Keratinocyte (primary cell): ENCODE measurements at regions not wholly inside any gene's neighbourhood (a gene's known extent, or its start where the extent isn't known, plus 50 kb on each side); places are given as distances from the start of the nearest gene placed in this dataset.

Experiments
- DNase-seq: peaks from one replicate; pipeline ENCODE4 v3.0.0-alpha.2; 2011; ENCODE audit warnings: low read depth, missing footprints, low spot score
- FAIRE-seq: peaks from 2 replicates; lab custom pipeline; 2011; peaks lifted over from hg19 to GRCh38; lab: Jason Lieb, UNC
- H2AFZ ChIP-seq: 2 replicates; pipeline ENCODE4 v1.6.0; 2012; ENCODE audit warnings: low read length, control low read depth, inconsistent platforms; ENCODE audit not compliant: control insufficient read depth
- H3K27ac ChIP-seq: 2 replicates; pipeline ENCODE4 v1.5.1; 2011; ENCODE audit warnings: low read length; ENCODE audit not compliant: control insufficient read depth, insufficient read depth
- H3K27me3 ChIP-seq: 3 replicates; pipeline ENCODE4 v1.6.0; 2011; ENCODE audit warnings: low read length; ENCODE audit not compliant: control insufficient read depth, insufficient read depth; ENCODE audit errors: extremely low read depth
- H3K36me3 ChIP-seq, 2 experiments: 2 replicates in 1 of 2; 3 replicates in 1 of 2; pipeline ENCODE4 v1.5.1; 2011; ENCODE audit warnings: low read length in 2 of 2, mild to moderate bottlenecking in 1 of 2; ENCODE audit not compliant: control insufficient read depth in 2 of 2, insufficient read depth in 2 of 2; ENCODE audit errors: extremely low read depth in 1 of 2
- H3K4me1 ChIP-seq: 3 replicates; pipeline ENCODE4 v1.5.1; 2011; ENCODE audit warnings: low read length; ENCODE audit not compliant: control insufficient read depth, insufficient read depth; ENCODE audit errors: extremely low read depth
- H3K4me2 ChIP-seq: 3 replicates; pipeline ENCODE4 v1.6.0; 2011; ENCODE audit warnings: low read depth, low read length; ENCODE audit not compliant: control insufficient read depth, insufficient read depth; ENCODE audit errors: extremely low read depth
- H3K4me3 ChIP-seq, 3 experiments: fragments of 200-600 bp in 1 of 3; sonication (generic) in 1 of 3; 2 replicates in 2 of 3; 3 replicates in 1 of 3; pipeline ENCODE4 v1.5.1; 2011 to 2016; ENCODE audit warnings: low read length in 3 of 3, mild to moderate bottlenecking in 3 of 3, control low read depth in 2 of 3, inconsistent platforms in 1 of 3, low read depth in 1 of 3, mixed read lengths in 1 of 3, mixed run types in 1 of 3, moderate library complexity in 1 of 3; ENCODE audit not compliant: control insufficient read depth in 2 of 3, insufficient read depth in 2 of 3; ENCODE audit errors: extremely low read depth in 1 of 3
- H3K79me2 ChIP-seq: 2 replicates; pipeline ENCODE4 v1.6.0; 2012; ENCODE audit warnings: low read length; ENCODE audit not compliant: control insufficient read depth, insufficient read depth
- H3K9ac ChIP-seq: 3 replicates; pipeline ENCODE4 v1.6.0; 2011; ENCODE audit warnings: low read length; ENCODE audit not compliant: control insufficient read depth, insufficient read depth; ENCODE audit errors: extremely low read depth
- H3K9me1 ChIP-seq: 3 replicates; pipeline ENCODE4 v1.6.0; 2011; ENCODE audit warnings: low read length; ENCODE audit not compliant: control insufficient read depth, insufficient read depth; ENCODE audit errors: extremely low read depth
- H3K9me3 ChIP-seq: 2 replicates; pipeline ENCODE4 v1.5.1; 2012; ENCODE audit warnings: low read depth, low read length; ENCODE audit not compliant: control insufficient read depth
- H4K20me1 ChIP-seq: 3 replicates; pipeline ENCODE4 v1.6.0; 2011; ENCODE audit warnings: low read length; ENCODE audit not compliant: control insufficient read depth, insufficient read depth; ENCODE audit errors: extremely low read depth
- EZH2 ChIP-seq: IDR thresholded peaks from one replicate; pipeline ENCODE4 v1.6.1; 2012; ENCODE audit warnings: inconsistent platforms, mild to moderate bottlenecking, low read length, moderate library complexity
- dilution Hi-C: fragments of 300-500 bp; cut with MboI; formaldehyde crosslinking; loops from one replicate; pipeline ENCODE4 v1.7.0; 2020; ENCODE audit warnings: low sequenced_read_pairs; ENCODE audit not compliant: extremely low pct_ligation_motif_present
- TF ChIP-seq, protein P1 (sequence below), 3 experiments: IDR thresholded peaks in 1 of 3; conservative IDR thresholded peaks in 1 of 3; optimal IDR thresholded peaks in 1 of 3; 2 replicates in 2 of 3; 3 replicates in 1 of 3; pipeline versions ENCODE3 to v1.5.1; 2011; ENCODE audit warnings: low read length in 3 of 3, mild to moderate bottlenecking in 3 of 3, moderate library complexity in 2 of 3, control low read depth in 1 of 3, inconsistent platforms in 1 of 3; ENCODE audit not compliant: insufficient read depth in 2 of 3; ENCODE audit errors: extremely low read depth in 1 of 3

DNA sequence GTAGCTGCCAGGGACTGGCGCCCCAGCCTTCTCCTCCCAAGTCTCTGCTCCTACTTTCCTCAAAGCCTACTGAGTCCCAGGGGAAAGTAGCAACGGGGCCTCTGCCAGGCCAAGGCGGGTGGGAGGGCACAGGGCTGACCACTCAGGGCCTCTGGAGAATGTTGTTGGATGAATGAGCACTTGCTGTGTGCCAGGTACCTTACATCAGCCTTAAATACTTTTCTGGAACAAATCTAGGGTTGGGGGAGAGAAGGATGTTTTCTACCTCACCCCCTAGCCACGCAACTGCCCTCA lies 119.3 kb upstream of the ZBTB40 start:
- H3K27ac ChIP-seq = no peak overlapping the region
- H2AFZ ChIP-seq = no peak overlapping the region
- H3K9me3 ChIP-seq = no peaks in the 10 kb centered on the region
- TF ChIP-seq, protein P1, sequence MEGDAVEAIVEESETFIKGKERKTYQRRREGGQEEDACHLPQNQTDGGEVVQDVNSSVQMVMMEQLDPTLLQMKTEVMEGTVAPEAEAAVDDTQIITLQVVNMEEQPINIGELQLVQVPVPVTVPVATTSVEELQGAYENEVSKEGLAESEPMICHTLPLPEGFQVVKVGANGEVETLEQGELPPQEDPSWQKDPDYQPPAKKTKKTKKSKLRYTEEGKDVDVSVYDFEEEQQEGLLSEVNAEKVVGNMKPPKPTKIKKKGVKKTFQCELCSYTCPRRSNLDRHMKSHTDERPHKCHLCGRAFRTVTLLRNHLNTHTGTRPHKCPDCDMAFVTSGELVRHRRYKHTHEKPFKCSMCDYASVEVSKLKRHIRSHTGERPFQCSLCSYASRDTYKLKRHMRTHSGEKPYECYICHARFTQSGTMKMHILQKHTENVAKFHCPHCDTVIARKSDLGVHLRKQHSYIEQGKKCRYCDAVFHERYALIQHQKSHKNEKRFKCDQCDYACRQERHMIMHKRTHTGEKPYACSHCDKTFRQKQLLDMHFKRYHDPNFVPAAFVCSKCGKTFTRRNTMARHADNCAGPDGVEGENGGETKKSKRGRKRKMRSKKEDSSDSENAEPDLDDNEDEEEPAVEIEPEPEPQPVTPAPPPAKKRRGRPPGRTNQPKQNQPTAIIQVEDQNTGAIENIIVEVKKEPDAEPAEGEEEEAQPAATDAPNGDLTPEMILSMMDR (optimal IDR thresholded peaks at IDR 0.05 in 1 of 3, IDR thresholded peaks at IDR 0.05 in 1 of 3, conservative IDR thresholded peaks at IDR 0.05 in 1 of 3; ENCODE audit: extremely low read depth in 1 of 3, insufficient read depth in 2 of 3, low read length in 3 of 3) = no peak
- H3K4me2 ChIP-seq = no peak overlapping the region
- DNase-seq = no peak
- H3K79me2 ChIP-seq = no peaks in the 10 kb centered on the region
- no peaks in the 10 kb centered on the region for H3K4me1 ChIP-seq
- H4K20me1 ChIP-seq = no peaks in the 10 kb centered on the region
- dilution Hi-C loops = no loop called here
- H3K27me3 ChIP-seq = peaks cover 3% of the 10 kb centered on the region
- no peaks in the 10 kb centered on the region for H3K9me1 ChIP-seq
- no peak overlapping the region for H3K4me3 ChIP-seq
- H3K36me3 ChIP-seq = no peaks in the 10 kb centered on the region
- H3K9ac ChIP-seq = no peak overlapping the region
- no peak for FAIRE-seq

DNA sequence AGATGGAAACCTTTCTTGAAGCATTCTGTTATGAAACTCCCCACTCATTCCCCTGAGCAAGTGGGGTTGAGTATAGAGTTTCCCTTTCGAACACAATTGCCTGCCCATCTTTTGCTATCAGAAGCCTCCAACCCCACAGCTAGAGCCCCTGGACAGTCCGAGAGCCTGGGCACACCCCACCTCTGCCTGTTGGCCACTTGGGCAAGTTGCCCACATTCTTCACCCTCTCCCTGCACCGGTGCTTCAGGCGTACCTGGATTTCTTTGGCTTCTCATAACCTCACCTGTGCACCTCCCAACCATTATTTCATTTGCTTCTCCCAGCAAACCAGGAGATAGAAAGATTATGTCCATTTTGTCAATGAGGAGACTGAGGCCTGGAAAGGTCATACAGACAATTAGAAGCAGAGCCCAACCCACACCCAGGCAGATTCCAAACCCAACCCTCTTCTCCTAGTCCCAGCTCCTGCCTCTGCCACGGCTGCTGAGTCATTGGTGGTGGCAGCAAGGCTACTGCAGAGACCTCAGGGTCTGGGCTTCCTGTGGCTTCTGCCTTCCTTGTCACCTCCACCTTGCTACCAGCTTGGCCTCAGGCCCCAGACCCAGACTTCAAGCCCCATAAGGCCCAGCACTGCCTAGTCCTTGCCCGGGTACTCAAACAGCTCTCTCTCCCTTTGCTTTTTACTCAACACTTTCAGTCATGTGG lies 118.7 kb upstream of the ZBTB40 start:
- no peaks in the 10 kb centered on the region for H4K20me1 ChIP-seq
- H2AFZ ChIP-seq = no peak overlapping the region
- H3K79me2 ChIP-seq = no peaks in the 10 kb centered on the region
- H3K27me3 ChIP-seq = peaks cover 3% of the 10 kb centered on the region
- H3K9ac ChIP-seq = no peak overlapping the region
- no peak for TF ChIP-seq EZH2
- TF ChIP-seq, protein P1 (optimal IDR thresholded peaks at IDR 0.05 in 1 of 3, IDR thresholded peaks at IDR 0.05 in 1 of 3, conservative IDR thresholded peaks at IDR 0.05 in 1 of 3; ENCODE audit: extremely low read depth in 1 of 3, insufficient read depth in 2 of 3, low read length in 3 of 3) = no peak
- H3K4me3 ChIP-seq = no peak overlapping the region
- no peak overlapping the region for H3K27ac ChIP-seq
- no peaks in the 10 kb centered on the region for H3K9me3 ChIP-seq
- DNase-seq (no peak), FAIRE-seq (no peak)
- H3K9me1 ChIP-seq = no peaks in the 10 kb centered on the region
- dilution Hi-C loops = no loop called here
- H3K36me3 ChIP-seq = no peaks in the 10 kb centered on the region
- H3K4me2 ChIP-seq = no peak overlapping the region
- H3K4me1 ChIP-seq = no peaks in the 10 kb centered on the region
